Stimulated activated memory B cell treated with anti-CD40 and anti-IgM and Interleukin-4, amounts not matched to agents 10 μg/mL and 1 μg/mL and 100 μg/mL, for 72 hours (primary cell): ENCODE measurements at regions not wholly inside any gene's neighbourhood (a gene's known extent, or its start where the extent isn't known, plus 50 kb on each side); places are given as distances from the start of the nearest gene placed in this dataset.
"Not testable (repeated sequence)": the region's sequence is repeated elsewhere in the genome, so short reads cannot be mapped to it uniquely, and the experiment has no call there.

Experiments
- ATAC-seq: fragments of 150-1000 bp; cut with Tn5 transposase; 2 replicates; pipeline ENCODE4 v1.10.0; 2021
- H3K27ac Mint-ChIP-seq: one replicate; pipeline ENCODE4 v1.8.0; 2022; ENCODE audit warnings: mild to moderate bottlenecking, mixed read lengths
- H3K27me3 Mint-ChIP-seq: one replicate; pipeline ENCODE4 v1.8.0; 2022; ENCODE audit warnings: mixed read lengths
- H3K36me3 Mint-ChIP-seq: one replicate; pipeline ENCODE4 v1.8.0; 2022; ENCODE audit warnings: mixed read lengths
- H3K4me1 Mint-ChIP-seq: one replicate; pipeline ENCODE4 v1.8.0; 2022; ENCODE audit warnings: mixed read lengths
- H3K4me3 Mint-ChIP-seq: one replicate; pipeline ENCODE4 v1.8.0; 2022; ENCODE audit warnings: mild to moderate bottlenecking, moderate library complexity, mixed read lengths
- H3K9me3 Mint-ChIP-seq: one replicate; pipeline ENCODE4 v1.8.0; 2022; ENCODE audit warnings: mixed read lengths

DNA sequence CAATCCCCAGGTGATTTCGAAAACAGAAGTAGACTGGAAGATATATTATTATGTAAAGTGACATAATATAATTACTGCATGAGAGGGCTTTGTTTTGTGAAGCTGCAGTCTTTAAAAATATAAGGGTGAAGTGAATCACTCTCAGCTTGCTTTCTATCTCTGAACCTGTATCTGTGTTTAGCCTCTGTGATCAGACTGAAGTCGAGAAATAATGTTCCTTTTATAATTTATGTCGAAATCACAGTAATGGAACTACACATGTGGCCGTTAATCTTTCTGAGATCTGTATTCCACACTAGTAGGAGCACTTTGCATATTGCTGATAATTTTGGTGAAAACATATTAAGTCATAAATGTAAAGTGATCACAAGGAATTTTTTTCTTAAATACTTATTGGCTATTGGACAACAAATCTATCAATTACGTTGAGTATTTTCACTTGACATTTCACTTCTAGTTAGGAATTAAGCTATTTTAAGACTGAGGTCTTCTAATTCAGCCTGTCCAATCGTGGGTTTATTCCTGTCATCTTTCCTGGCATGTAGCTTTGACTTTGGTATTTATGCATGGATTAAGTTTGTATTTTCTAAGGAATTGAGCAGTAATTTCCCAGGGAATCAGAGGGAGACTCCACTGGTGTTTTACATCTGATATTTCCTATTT, 268.2 kb upstream of the POT1 start:
- H3K27ac Mint-ChIP-seq = no peak overlapping the region
- no peak overlapping the region for H3K4me3 Mint-ChIP-seq
- H3K27me3 Mint-ChIP-seq = no peaks in the 10 kb centered on the region
- H3K4me1 Mint-ChIP-seq = no peaks in the 10 kb centered on the region
- H3K9me3 Mint-ChIP-seq = peaks cover 3% of the 10 kb centered on the region
- ATAC-seq = no peak
- no peaks in the 10 kb centered on the region for H3K36me3 Mint-ChIP-seq

DNA sequence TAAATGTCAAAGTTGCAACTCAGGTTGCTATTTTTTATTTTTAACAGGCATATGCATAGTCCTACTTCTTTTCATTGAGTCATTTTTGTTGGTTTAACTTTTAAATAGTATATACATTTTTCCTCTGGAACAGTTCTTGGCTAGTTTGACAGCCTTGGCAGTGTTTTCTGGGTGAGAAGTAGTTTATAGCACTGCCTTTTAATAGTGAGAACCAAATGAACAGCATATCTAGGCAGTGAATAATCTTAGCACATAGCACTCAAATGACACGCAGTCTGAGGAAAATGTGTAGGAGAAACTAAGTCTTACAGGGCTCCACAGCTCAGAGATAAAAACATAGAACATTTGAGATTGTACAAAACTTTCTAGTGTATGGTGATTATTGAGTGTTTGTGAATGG, 265.5 kb upstream of the POT1 start:
- Mint-ChIP-seq H3K36me3 (no peaks in the 10 kb centered on the region), H3K9me3 (peaks cover 6% of the 10 kb centered on the region), H3K27me3 (no peaks in the 10 kb centered on the region), H3K27ac (no peak overlapping the region), H3K4me3 (no peak overlapping the region), H3K4me1 (no peaks in the 10 kb centered on the region)
- no peak for ATAC-seq

- ATAC-seq = no peak
- H3K36me3 Mint-ChIP-seq = no peaks in the 10 kb centered on the region
- no peak overlapping the region for H3K27ac Mint-ChIP-seq
- no peaks in the 10 kb centered on the region for H3K27me3 Mint-ChIP-seq
- H3K4me3 Mint-ChIP-seq = no peak overlapping the region
- no peaks in the 10 kb centered on the region for H3K4me1 Mint-ChIP-seq
- peaks cover 6% of the 10 kb centered on the region for H3K9me3 Mint-ChIP-seq
Measured at GRCh38 chr7:125193263-125193662, 263.6 kb upstream of the POT1 start.

- no peaks in the 10 kb centered on the region for H3K4me1 Mint-ChIP-seq
- H3K27me3 Mint-ChIP-seq = no peaks in the 10 kb centered on the region
- no peak overlapping the region for H3K4me3 Mint-ChIP-seq
- no peak overlapping the region for H3K27ac Mint-ChIP-seq
- no peaks in the 10 kb centered on the region for H3K9me3 Mint-ChIP-seq
- no peaks in the 10 kb centered on the region for H3K36me3 Mint-ChIP-seq
- ATAC-seq = no peak
Measured at GRCh38 chr7:125184801-125185200, 255.2 kb upstream of the POT1 start.

DNA sequence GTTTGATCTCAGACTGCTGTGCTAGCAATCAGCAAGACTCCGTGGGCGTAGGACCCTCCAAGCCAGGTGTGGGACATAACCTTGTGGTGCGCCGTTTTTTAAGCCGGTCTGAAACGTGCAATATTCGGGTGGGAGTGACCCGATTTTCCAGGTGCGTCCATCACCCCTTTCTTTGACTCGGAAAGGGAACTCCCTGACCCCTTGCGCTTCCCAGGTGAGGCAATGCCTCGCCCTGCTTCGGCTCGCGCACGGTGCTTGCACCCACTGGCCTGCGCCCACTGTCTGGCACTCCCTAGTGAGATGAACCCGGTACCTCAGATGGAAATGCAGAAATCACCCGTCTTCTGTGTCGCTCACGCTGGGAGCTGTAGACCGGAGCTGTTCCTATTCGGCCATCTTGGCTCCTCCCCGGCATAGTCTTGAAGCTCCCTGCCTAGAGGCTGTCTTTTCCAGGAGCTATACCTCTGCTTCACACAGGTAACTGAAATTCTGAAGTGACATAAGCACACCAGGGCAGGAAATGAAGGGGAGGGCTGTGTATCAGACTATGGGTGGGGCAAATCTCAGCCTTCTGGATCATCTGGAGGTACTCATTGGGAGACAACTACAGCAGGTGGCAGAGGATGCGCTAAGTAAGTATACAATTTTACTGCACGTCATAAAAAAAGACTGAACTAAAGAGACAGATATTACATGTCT, 252.1 kb upstream of the POT1 start:
- H3K36me3 Mint-ChIP-seq, H3K9me3 Mint-ChIP-seq, H3K27ac Mint-ChIP-seq, H3K4me3 Mint-ChIP-seq, H3K27me3 Mint-ChIP-seq, H3K4me1 Mint-ChIP-seq, ATAC-seq: not testable (repeated sequence)

GRCh38 chr7:125173571-125173970, 243.9 kb upstream of the POT1 start:
- no peaks in the 10 kb centered on the region for H3K4me1 Mint-ChIP-seq
- peaks cover 3% of the 10 kb centered on the region for H3K9me3 Mint-ChIP-seq
- H3K36me3 Mint-ChIP-seq = no peaks in the 10 kb centered on the region
- no peak overlapping the region for H3K27ac Mint-ChIP-seq
- no peak for ATAC-seq
- no peak overlapping the region for H3K4me3 Mint-ChIP-seq
- H3K27me3 Mint-ChIP-seq = no peaks in the 10 kb centered on the region

DNA sequence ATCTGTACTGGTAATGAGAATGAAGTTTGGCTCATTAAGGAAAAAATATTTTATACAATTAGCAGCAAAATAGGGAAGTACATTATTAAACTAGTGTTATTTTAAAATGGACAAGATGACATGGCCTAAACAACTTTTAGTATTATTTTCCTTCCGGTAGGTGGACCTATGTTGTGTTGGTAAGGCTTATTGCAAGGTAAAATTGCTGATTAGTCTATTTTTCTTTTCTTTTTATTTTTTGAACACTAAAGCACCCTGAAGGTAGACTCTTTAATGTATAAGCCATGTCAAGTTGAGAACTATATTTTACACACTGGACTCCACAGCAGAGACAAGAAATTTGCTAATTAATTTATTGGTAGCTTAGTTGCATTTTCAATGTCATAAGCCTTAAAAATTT, 239.5 kb upstream of the POT1 start:
- Mint-ChIP-seq H3K36me3 (no peaks in the 10 kb centered on the region), H3K27me3 (no peaks in the 10 kb centered on the region), H3K4me1 (no peaks in the 10 kb centered on the region), H3K27ac (no peak overlapping the region), H3K4me3 (no peak overlapping the region), H3K9me3 (no peaks in the 10 kb centered on the region)
- ATAC-seq = no peak

GRCh38 chr7:125154930-125155329, 225.3 kb upstream of the POT1 start:
- no peak for ATAC-seq
- Mint-ChIP-seq H3K4me3 (no peak overlapping the region), H3K27me3 (no peaks in the 10 kb centered on the region), H3K27ac (no peak overlapping the region), H3K9me3 (peaks cover 3% of the 10 kb centered on the region), H3K36me3 (no peaks in the 10 kb centered on the region), H3K4me1 (no peaks in the 10 kb centered on the region)

- H3K27ac Mint-ChIP-seq = no peak overlapping the region
- no peak overlapping the region for H3K4me3 Mint-ChIP-seq
- H3K36me3 Mint-ChIP-seq = no peaks in the 10 kb centered on the region
- H3K9me3 Mint-ChIP-seq = no peaks in the 10 kb centered on the region
- no peaks in the 10 kb centered on the region for H3K27me3 Mint-ChIP-seq
- no peak for ATAC-seq
- H3K4me1 Mint-ChIP-seq = no peaks in the 10 kb centered on the region
Measured at GRCh38 chr7:125149151-125149550, 219.5 kb upstream of the POT1 start.

DNA sequence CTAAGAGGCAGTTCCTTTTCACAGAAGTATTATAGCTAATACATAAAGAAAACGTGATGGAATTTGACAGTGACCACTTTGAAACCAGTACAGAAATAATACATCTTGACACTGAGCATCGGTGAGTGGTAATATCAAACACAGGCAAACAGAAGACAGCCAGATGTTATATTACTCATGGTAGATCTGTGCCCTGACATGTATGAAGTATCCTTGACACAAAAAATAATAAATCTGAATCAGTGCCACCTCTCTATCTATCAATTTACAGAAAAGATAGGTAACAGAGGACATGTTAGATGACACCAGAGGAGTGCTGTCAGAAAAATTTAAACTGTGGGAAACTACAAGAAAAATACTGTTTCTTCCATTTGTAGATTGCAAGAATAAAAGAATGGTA, 217.4 kb upstream of the POT1 start:
- Mint-ChIP-seq H3K4me3 (no peak overlapping the region), H3K27me3 (no peaks in the 10 kb centered on the region), H3K27ac (no peak overlapping the region), H3K9me3 (no peaks in the 10 kb centered on the region), H3K4me1 (no peaks in the 10 kb centered on the region), H3K36me3 (no peaks in the 10 kb centered on the region)
- no peak for ATAC-seq

DNA sequence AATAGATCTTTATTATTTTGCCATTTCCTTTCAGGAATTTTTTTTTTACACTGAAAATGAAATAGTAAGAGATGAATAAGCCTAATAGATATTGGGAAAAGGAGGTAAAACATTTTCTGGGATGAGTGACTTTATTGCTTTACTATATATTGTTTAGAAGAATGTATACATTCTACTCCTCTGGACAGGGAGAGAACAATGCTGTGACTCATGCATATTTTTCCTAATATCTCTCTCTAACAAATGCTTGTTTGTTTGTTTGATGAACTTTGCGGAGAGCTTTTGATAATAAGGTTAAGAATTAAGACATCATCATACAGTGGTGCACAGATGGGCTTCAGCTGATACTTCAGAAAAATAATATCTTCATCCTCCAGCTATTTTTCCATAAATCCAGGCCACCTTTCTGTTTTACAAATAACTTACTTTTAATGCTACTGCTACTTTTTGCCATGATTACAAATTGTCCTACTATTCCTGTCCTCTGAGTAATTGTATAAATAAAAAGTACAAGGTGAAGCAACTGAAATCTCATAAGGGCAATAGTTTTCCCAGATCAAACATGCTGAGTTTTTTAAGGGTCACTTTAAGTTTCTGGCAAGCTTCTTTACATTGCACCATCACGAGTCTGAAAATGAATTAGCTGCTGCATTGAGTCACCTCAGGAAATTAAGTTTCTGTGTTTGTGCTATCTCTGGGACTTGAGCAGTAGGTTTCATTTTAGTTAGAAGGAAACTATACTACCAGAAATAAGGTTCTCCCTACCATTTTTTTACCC, 207.3 kb upstream of the POT1 start:
- no peak for ATAC-seq

GRCh38 chr7:125136341-125136740, 206.7 kb upstream of the POT1 start:
- Mint-ChIP-seq H3K9me3 (no peaks in the 10 kb centered on the region), H3K4me3 (no peak overlapping the region), H3K36me3 (no peaks in the 10 kb centered on the region), H3K27ac (no peak overlapping the region), H3K27me3 (no peaks in the 10 kb centered on the region), H3K4me1 (no peaks in the 10 kb centered on the region)
- no peak for ATAC-seq

More for the DNA sequence above, 207.3 kb upstream of the POT1 start:
- H3K36me3 Mint-ChIP-seq = no peaks in the 10 kb centered on the region
- H3K4me1 Mint-ChIP-seq = no peaks in the 10 kb centered on the region
- H3K27ac Mint-ChIP-seq = no peak overlapping the region
- H3K9me3 Mint-ChIP-seq = no peaks in the 10 kb centered on the region
- no peaks in the 10 kb centered on the region for H3K27me3 Mint-ChIP-seq
- H3K4me3 Mint-ChIP-seq = no peak overlapping the region

DNA sequence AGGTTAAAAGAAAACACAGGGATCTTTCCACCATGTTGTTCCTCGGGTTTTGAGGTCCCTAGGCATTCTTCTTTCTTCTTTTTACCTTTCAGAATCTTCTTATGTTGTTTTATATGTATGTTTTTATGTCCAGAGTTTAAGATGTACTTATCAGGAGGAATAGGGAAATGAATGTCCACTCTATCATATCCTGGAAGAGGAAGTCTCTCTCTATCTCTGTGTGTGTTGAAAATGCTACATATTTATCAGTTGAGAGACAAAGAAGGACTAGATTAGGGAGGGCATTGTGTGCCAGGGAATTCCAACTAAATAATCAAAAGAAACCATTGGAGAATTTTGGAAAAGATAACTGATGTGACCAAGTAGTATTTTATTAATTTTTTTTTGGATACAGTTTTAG, 200.5 kb upstream of the POT1 start:
- Mint-ChIP-seq H3K27me3 (no peaks in the 10 kb centered on the region), H3K4me1 (no peaks in the 10 kb centered on the region), H3K4me3 (no peak overlapping the region), H3K9me3 (no peaks in the 10 kb centered on the region), H3K36me3 (no peaks in the 10 kb centered on the region), H3K27ac (no peak overlapping the region)
- ATAC-seq = no peak

DNA sequence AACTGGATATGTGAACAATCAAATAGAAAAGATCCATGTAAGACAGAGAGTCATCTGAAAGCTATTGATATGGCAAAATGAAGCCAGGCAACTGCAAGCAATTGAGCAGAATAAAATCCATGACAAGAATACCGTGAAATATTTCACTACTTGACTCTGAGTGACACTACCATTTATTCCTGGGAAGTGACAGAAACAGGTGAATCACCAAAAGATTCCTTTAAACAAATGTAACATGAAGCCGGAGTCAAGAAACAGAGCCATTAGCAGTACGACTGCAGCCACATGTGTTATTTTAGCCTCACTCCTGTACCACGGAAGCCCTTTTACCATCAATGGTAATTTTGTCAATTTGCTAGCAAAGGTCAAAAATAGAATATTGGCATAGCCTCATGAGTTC, 197.7 kb upstream of the POT1 start:
- no peak for ATAC-seq

DNA sequence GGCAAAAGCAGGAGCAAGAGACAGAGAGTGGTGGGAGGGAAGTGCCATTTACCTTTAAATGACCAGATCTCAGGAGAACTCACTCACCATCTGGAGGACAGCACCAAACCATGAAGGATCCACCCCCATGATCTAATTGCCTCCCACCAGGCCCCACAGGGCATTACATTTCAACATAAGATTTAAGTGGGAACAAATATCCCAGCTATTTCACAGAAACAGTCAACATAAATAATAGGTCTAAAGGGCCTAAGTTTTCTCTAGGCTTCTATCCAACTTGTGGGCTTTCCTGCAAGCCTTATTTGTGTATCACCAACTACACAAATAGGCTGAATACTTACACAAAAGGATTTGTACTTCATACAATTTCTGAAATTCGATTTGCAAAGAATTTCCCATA, 196.8 kb upstream of the POT1 start:
- H3K9me3 Mint-ChIP-seq = no peaks in the 10 kb centered on the region
- ATAC-seq = no peak
- no peaks in the 10 kb centered on the region for H3K27me3 Mint-ChIP-seq
- no peak overlapping the region for H3K4me3 Mint-ChIP-seq
- no peak overlapping the region for H3K27ac Mint-ChIP-seq
- H3K36me3 Mint-ChIP-seq = no peaks in the 10 kb centered on the region
- no peaks in the 10 kb centered on the region for H3K4me1 Mint-ChIP-seq

More for the DNA sequence above, 197.7 kb upstream of the POT1 start:
- no peaks in the 10 kb centered on the region for H3K27me3 Mint-ChIP-seq
- no peaks in the 10 kb centered on the region for H3K36me3 Mint-ChIP-seq
- no peaks in the 10 kb centered on the region for H3K9me3 Mint-ChIP-seq
- no peak overlapping the region for H3K4me3 Mint-ChIP-seq
- no peak overlapping the region for H3K27ac Mint-ChIP-seq
- H3K4me1 Mint-ChIP-seq = no peaks in the 10 kb centered on the region

DNA sequence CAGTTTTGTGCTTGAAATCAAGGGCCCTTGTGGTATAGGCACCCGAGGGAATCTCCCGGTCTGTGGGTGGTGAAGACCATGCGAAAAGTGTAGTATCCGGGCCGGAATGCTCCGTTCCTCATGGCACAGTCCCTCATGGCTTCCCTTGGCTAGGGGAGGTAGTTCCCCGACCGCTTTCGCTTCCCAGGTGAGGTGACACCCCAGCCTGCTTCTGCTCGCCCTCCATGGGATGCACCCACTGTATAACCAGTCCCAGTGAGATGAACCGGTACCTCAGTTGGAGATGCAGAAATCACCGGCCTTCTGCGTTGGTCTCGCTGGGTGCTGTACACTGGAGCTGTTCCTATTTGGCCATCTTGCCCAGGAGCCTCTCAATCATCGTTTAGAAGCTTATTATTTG, 195.7 kb upstream of the POT1 start:
- ATAC-seq = no peak
- H3K4me3 Mint-ChIP-seq = no peak overlapping the region
- no peaks in the 10 kb centered on the region for H3K4me1 Mint-ChIP-seq
- H3K27me3 Mint-ChIP-seq = no peaks in the 10 kb centered on the region
- H3K9me3 Mint-ChIP-seq = no peaks in the 10 kb centered on the region
- H3K27ac Mint-ChIP-seq = no peak overlapping the region
- no peaks in the 10 kb centered on the region for H3K36me3 Mint-ChIP-seq
